SK-N-MC (cell line): ENCODE measurements at regions not wholly inside any gene's neighbourhood (a gene's known extent, or its start where the extent isn't known, plus 50 kb on each side); places are given as distances from the start of the nearest gene placed in this dataset.

Experiments used
- EZH2 ChIP-seq: fragments of 200-600 bp; sonication (generic); IDR thresholded peaks from one replicate; pipeline ENCODE4 v1.6.1; 2017; ENCODE audit warnings: antibody characterized with exemption
- POLR2AphosphoS5 ChIP-seq: IDR thresholded peaks from 2 replicates; pipeline ENCODE4 v1.6.1; 2012; ENCODE audit warnings: mild to moderate bottlenecking, low read depth, low read length, borderline replicate concordance

DNA sequence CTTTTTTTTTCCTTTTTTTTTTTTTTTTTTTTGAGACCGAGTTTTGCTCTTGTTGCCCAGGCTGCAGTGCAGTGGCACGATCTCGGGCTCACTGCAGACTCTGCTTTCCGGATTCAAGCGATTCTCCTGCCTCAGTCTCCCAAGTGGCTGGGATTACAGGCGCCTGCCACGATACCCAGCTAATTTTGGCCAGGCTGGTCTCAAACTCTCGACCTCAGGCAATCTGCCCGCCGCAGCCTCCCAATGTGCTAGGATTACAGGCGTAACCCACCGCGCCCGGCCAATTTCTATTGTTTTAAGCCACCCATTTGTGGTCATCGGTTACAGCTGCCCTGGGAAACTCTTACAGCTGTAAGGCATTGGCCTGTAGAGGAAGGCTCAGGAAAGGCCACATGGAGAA, 617.7 kb downstream of the GABRG2 start:
- TF ChIP-seq EZH2 = no peak
- no peak for TF ChIP-seq POLR2AphosphoS5
